Esophagus muscularis mucosa (tissue), 4 donors: ENCODE measurements at regions not wholly inside any gene's neighbourhood (a gene's known extent, or its start where the extent isn't known, plus 50 kb on each side); places are given as distances from the start of the nearest gene placed in this dataset.

Source experiments
- DNase-seq: peaks from one replicate; pipeline ENCODE4 v3.0.0-alpha.2; 2017; ENCODE audit errors: extremely low spot score
- H3K27ac ChIP-seq, 4 donors: fragments of 200-600 bp; sonication (generic); replicated peaks in 1 of 4; 1 replicate in 3 of 4; 2 replicates in 1 of 4; pipeline ENCODE4 v1.5.1; 2016 to 2019; ENCODE audit warnings: mild to moderate bottlenecking in 1 of 4
- H3K27me3 ChIP-seq, 4 donors: fragments of 200-600 bp; sonication (generic); one replicate each; pipeline versions ENCODE4 v1.5.1 to v1.6.0; 2016 to 2019
- H3K36me3 ChIP-seq, 4 donors: fragments of 200-600 bp; sonication (generic); one replicate each; pipeline ENCODE4 v1.5.1; 2016 to 2019
- H3K4me1 ChIP-seq, 4 donors: fragments of 200-600 bp; sonication (generic); one replicate each; pipeline ENCODE4 v1.5.1; 2016 to 2019
- H3K4me3 ChIP-seq, 4 donors: fragments of 200-600 bp; sonication (generic); 1 replicate in 2 of 4; 2 replicates in 2 of 4; pipeline ENCODE4 v1.5.1; 2016 to 2019; ENCODE audit warnings: mild to moderate bottlenecking in 4 of 4, moderate library complexity in 1 of 4
- H3K9me3 ChIP-seq, 4 donors: fragments of 200-600 bp; sonication (generic); 1 replicate in 3 of 4; 2 replicates in 1 of 4; pipeline ENCODE4 v1.5.1; 2016 to 2019
- EP300 ChIP-seq: sonication (generic); formaldehyde crosslinking; IDR thresholded peaks from one replicate; pipeline ENCODE4 v1.6.1; 2017; ENCODE audit warnings: antibody characterized with exemption
- POLR2A ChIP-seq: fragments of 450-650 bp; IDR thresholded peaks from one replicate; pipeline ENCODE4 v1.6.1; 2017; ENCODE audit warnings: antibody characterized with exemption, moderate library complexity, mild to moderate bottlenecking, low read depth
- POLR2AphosphoS5 ChIP-seq, 2 donors: sonication (generic); formaldehyde crosslinking; IDR thresholded peaks; one replicate each; pipeline ENCODE4 v1.6.1; 2017; ENCODE audit warnings: antibody characterized with exemption in 2 of 2
- WGBS: methylation state at CpG from one replicate; pipeline ENCODE4 v1.1.5; 2018; 5-methylcytosine and 5-hydroxymethylcytosine counted together
- intact Hi-C: fragments of 100-400 bp; cut with DNase I; formaldehyde crosslinking; loops from one replicate; pipeline ENCODE4 v1.15.1; 2023
- TF ChIP-seq, protein P1 (sequence below), 3 experiments: fragments of 200-600 bp in 2 of 3; fragments of 450-650 bp in 1 of 3; sonication (generic) in 2 of 3; IDR thresholded peaks; one replicate each; pipeline ENCODE4 v1.5.1; 2017 to 2019; ENCODE audit warnings: antibody characterized with exemption in 3 of 3, mild to moderate bottlenecking in 2 of 3, moderate library complexity in 1 of 3

GRCh38 chr5:145218982-145219381 is 616.2 kb downstream of the PRELID2 start:
- Histone ChIP-seq H3K4me3 (no peak overlapping the region), H3K36me3 (no peaks in the 10 kb centered on the region), H3K9me3 (peaks cover 0 to 8% (median 2%) of the 10 kb centered on the region in 4 donors), H3K4me1 (no peaks in the 10 kb centered on the region), H3K27ac (no peak overlapping the region), H3K27me3 (no peaks in the 10 kb centered on the region)
- TF ChIP-seq POLR2AphosphoS5 (IDR thresholded peaks at IDR 0.05) (no peak), EP300 (no peak), POLR2A (no peak)
- TF ChIP-seq, protein P1, sequence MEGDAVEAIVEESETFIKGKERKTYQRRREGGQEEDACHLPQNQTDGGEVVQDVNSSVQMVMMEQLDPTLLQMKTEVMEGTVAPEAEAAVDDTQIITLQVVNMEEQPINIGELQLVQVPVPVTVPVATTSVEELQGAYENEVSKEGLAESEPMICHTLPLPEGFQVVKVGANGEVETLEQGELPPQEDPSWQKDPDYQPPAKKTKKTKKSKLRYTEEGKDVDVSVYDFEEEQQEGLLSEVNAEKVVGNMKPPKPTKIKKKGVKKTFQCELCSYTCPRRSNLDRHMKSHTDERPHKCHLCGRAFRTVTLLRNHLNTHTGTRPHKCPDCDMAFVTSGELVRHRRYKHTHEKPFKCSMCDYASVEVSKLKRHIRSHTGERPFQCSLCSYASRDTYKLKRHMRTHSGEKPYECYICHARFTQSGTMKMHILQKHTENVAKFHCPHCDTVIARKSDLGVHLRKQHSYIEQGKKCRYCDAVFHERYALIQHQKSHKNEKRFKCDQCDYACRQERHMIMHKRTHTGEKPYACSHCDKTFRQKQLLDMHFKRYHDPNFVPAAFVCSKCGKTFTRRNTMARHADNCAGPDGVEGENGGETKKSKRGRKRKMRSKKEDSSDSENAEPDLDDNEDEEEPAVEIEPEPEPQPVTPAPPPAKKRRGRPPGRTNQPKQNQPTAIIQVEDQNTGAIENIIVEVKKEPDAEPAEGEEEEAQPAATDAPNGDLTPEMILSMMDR (IDR thresholded peaks at IDR 0.05): no peak
- WGBS: 95% methylated on average over 1 of the region's 1 CpG
- DNase-seq: no peak
- intact Hi-C loops: no loop called here

DNA sequence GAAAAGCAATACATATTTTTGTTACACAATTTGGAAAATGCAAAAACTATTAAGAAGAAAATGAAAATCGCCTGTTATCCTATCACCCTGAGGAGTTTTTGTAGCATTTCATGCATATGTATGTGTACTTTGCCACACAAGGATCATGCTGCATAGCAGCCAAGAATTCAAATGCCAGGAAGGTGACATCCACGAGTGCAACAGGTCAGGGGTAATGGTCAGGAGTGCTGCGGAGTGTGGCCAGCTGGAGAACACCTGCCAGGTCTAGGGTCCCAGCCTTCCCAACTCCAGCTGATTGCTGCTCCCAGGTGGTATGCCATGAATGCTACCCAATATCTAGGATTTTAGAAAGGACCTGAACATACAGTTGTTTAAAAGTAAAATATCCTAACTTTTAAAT is 617.1 kb downstream of the PRELID2 start:
- DNase-seq: no peak
- Histone ChIP-seq H3K27ac (no peak overlapping the region), H3K4me3 (no peak overlapping the region), H3K9me3 (peaks cover 0 to 8% (median 4%) of the 10 kb centered on the region in 4 donors), H3K27me3 (no peaks in the 10 kb centered on the region), H3K4me1 (no peaks in the 10 kb centered on the region), H3K36me3 (no peaks in the 10 kb centered on the region)
- intact Hi-C loops: no loop called here
- TF ChIP-seq EP300 (no peak), POLR2AphosphoS5 (IDR thresholded peaks at IDR 0.05) (no peak), POLR2A (no peak)
- TF ChIP-seq, protein P1 (IDR thresholded peaks at IDR 0.05): no peak
- 35% methylated on average over 3 of the region's 3 CpGs for WGBS

- H3K36me3 ChIP-seq: no peaks in the 10 kb centered on the region
- TF ChIP-seq EP300: no peak
- peaks cover 0 to 10% (median 4%) of the 10 kb centered on the region in 4 donors for H3K9me3 ChIP-seq
- H3K4me1 ChIP-seq: no peaks in the 10 kb centered on the region
- intact Hi-C loops: no loop called here
- no peak overlapping the region for H3K27ac ChIP-seq
- H3K27me3 ChIP-seq: no peaks in the 10 kb centered on the region
- DNase-seq: no peak
- 94% methylated on average over 3 of the region's 3 CpGs for WGBS
- H3K4me3 ChIP-seq: no peak overlapping the region
Observed at GRCh38 chr5:145210020-145210419, 625.1 kb downstream of the PRELID2 start.

DNA sequence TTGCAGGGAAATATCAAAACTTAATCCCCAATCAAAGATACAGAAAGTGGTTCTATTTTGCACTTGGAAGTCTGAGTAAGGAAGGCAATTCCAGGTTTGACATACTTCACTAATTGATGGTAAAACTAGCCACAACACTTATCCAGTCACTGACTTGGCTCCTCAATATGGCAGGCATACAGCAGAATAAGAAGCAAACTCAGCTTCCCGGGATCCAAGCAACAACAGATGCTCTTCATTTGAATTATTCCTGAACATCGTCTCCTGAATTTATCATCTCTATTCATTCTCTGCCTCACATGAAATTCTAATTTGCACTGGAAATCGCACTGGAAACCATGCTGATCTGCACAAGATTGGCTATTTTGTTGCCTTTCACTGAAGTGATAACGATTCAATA is 629.6 kb downstream of the PRELID2 start:
- 73% methylated on average over 4 of the region's 4 CpGs for WGBS
- Histone ChIP-seq H3K27ac (no peak overlapping the region), H3K36me3 (no peaks in the 10 kb centered on the region), H3K4me1 (no peaks in the 10 kb centered on the region), H3K9me3 (no peaks in the 10 kb centered on the region), H3K27me3 (no peaks in the 10 kb centered on the region), H3K4me3 (no peak overlapping the region)
- no peak for DNase-seq
- no peak for TF ChIP-seq EP300
- TF ChIP-seq POLR2AphosphoS5 (IDR thresholded peaks at IDR 0.05): no peak
- intact Hi-C loops: no loop called here

DNA sequence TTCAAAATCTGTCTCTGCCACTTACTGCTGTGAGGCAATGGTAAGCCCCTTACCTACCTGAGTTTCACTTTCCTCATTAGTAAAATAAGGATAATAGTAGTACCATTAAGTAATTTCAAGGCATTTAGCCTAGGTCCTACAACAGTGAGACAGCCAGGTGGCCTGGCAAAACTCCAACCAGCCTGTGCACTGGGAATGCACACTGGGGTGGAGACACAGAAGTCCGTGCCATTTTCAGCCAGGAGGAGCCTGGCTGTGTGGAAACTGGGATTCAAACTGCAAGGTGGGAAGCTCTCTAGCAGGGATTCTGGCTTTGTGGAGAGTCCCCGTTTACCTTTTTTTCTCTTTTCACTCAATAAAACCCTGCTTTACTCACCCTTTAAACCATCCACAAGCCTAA is 630.4 kb downstream of the PRELID2 start:
- no peaks in the 10 kb centered on the region for H3K36me3 ChIP-seq
- no peak overlapping the region for H3K4me3 ChIP-seq
- H3K27me3 ChIP-seq: no peaks in the 10 kb centered on the region

DNA sequence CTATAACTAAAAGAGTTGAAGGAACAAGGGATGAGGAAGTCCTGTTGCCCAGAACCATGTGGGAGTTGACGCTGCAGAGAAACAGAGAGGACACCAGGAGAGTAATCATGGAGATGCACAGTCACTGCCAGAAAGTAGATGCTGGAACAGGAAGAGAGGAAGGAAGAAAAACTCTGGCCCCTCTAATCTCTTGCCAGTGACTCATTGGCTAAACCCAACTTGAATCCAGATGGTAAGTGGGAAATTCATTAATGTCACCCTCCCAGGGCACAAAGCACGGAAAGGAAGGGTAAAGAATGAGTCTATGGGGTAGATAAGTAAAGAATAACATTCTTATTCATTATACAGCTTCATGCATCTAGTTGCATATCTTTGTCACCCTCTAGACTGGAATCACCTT is 631.9 kb downstream of the PRELID2 start:
- no peak overlapping the region for H3K27ac ChIP-seq
- no peaks in the 10 kb centered on the region for H3K36me3 ChIP-seq
- no peak overlapping the region for H3K4me3 ChIP-seq
- no peak for DNase-seq
- no peaks in the 10 kb centered on the region for H3K27me3 ChIP-seq
- no peaks in the 10 kb centered on the region for H3K4me1 ChIP-seq
- TF ChIP-seq POLR2AphosphoS5 (IDR thresholded peaks at IDR 0.05) (no peak), POLR2A (no peak), EP300 (no peak)
- TF ChIP-seq, protein P1 (IDR thresholded peaks at IDR 0.05): no peak
- intact Hi-C loops: no loop called here
- 80% methylated on average over 2 of the region's 2 CpGs for WGBS
- no peaks in the 10 kb centered on the region for H3K9me3 ChIP-seq

More for the DNA sequence above, 630.4 kb downstream of the PRELID2 start:
- WGBS: 52% methylated on average over 2 of the region's 2 CpGs
- intact Hi-C loops: no loop called here
- TF ChIP-seq, protein P1 (IDR thresholded peaks at IDR 0.05): no peak
- TF ChIP-seq POLR2AphosphoS5 (IDR thresholded peaks at IDR 0.05) (no peak), EP300 (no peak), POLR2A (no peak)
- no peak for DNase-seq
- Histone ChIP-seq H3K27ac (no peak overlapping the region), H3K9me3 (no peaks in the 10 kb centered on the region), H3K4me1 (no peaks in the 10 kb centered on the region)
